H1 (cell line): ENCODE measurements at regions not wholly inside any gene's neighbourhood (a gene's known extent, or its start where the extent isn't known, plus 50 kb on each side); places are given as distances from the start of the nearest gene placed in this dataset.

Source experiments
- CTCF ChIA-PET: fragments of 300-600 bp; sonication (Branson Sonifier 250); formaldehyde crosslinking; loops from one replicate; lab custom pipeline; 2021; ENCODE audit not compliant: partially characterized antibody; lab: Charles Lee
- POLR2A ChIA-PET: fragments of 300-600 bp; sonication (Branson Sonifier 250); formaldehyde crosslinking; loops from one replicate; lab custom pipeline; 2021; ENCODE audit warnings: inconsistent platforms; ENCODE audit not compliant: partially characterized antibody; lab: Charles Lee
- DNase-seq, 2 experiments: peaks; one replicate each; pipeline versions ENCODE4 v3.0.0 to v3.0.0-alpha.2; 2010 to 2022; ENCODE audit warnings: low spot score in 2 of 2, low read depth in 1 of 2, mixed read lengths in 1 of 2
- FAIRE-seq: peaks from 2 replicates; lab custom pipeline; 2011; peaks lifted over from hg19 to GRCh38; lab: Jason Lieb, UNC
- H2AFZ ChIP-seq: 2 replicates; pipeline ENCODE4 v1.8.1; 2012; ENCODE audit warnings: low read length, inconsistent platforms
- H2AK5ac ChIP-seq: 2 replicates; pipeline ENCODE4 v1.6.1; 2013; ENCODE audit warnings: low read depth, low read length
- H2BK120ac ChIP-seq: replicated peaks from 2 replicates; pipeline ENCODE3; 2013; ENCODE audit warnings: low read depth, low read length, inconsistent platforms
- H2BK12ac ChIP-seq: 2 replicates; pipeline ENCODE4 v1.6.1; 2013; ENCODE audit warnings: low read depth, low read length
- H2BK15ac ChIP-seq: 2 replicates; pipeline ENCODE4 v1.6.1; 2013; ENCODE audit warnings: low read length
- H2BK20ac ChIP-seq: 2 replicates; pipeline ENCODE4 v1.6.1; 2013; ENCODE audit warnings: low read length
- H2BK5ac ChIP-seq: 2 replicates; pipeline ENCODE4 v1.6.1; 2013; ENCODE audit warnings: low read depth, low read length
- H3K14ac ChIP-seq: 2 replicates; pipeline ENCODE4 v1.6.1; 2013; ENCODE audit warnings: inconsistent platforms; ENCODE audit not compliant: insufficient read length
- H3K18ac ChIP-seq: 2 replicates; pipeline ENCODE4 v1.6.1; 2013; ENCODE audit warnings: low read length; ENCODE audit errors: extremely low read depth
- H3K23ac ChIP-seq: 2 replicates; pipeline ENCODE4 v1.6.1; 2013; ENCODE audit warnings: inconsistent platforms; ENCODE audit not compliant: insufficient read length
- H3K23me2 ChIP-seq: 2 replicates; pipeline ENCODE4 v1.6.1; 2013; ENCODE audit warnings: low read depth, low read length
- H3K27ac ChIP-seq: 2 replicates; pipeline ENCODE4 v1.6.1; 2011; ENCODE audit warnings: low read depth, low read length, inconsistent platforms
- H3K27me3 ChIP-seq, 4 experiments: replicated peaks in 1 of 4; 1 replicate in 1 of 4; 2 replicates in 3 of 4; pipeline versions ENCODE4 v1.6.1 to v1.8.1; 2011 to 2013; ENCODE audit warnings: low read length in 3 of 4, mild to moderate bottlenecking in 3 of 4, inconsistent platforms in 2 of 4, mixed read lengths in 2 of 4, moderate library complexity in 1 of 4; ENCODE audit not compliant: control insufficient read depth in 3 of 4, insufficient read depth in 3 of 4; ENCODE audit errors: extremely low read depth in 1 of 4
- H3K36me3 ChIP-seq, 4 experiments: 2 replicates each; pipeline versions ENCODE4 v1.6.1 to v1.8.1; 2011 to 2013; ENCODE audit warnings: mild to moderate bottlenecking in 4 of 4, low read length in 3 of 4, moderate library complexity in 2 of 4, control low read depth in 1 of 4, inconsistent platforms in 1 of 4; ENCODE audit not compliant: insufficient read depth in 4 of 4, control insufficient read depth in 2 of 4
- H3K4ac ChIP-seq: replicated peaks from 2 replicates; pipeline ENCODE3; 2013; ENCODE audit warnings: low read length, low read depth, mixed read lengths, inconsistent platforms; ENCODE audit not compliant: insufficient read length
- H3K4me1 ChIP-seq, 4 experiments: replicated peaks in 1 of 4; 1 replicate in 1 of 4; 2 replicates in 3 of 4; pipeline versions ENCODE4 v1.6.1 to v1.8.1; 2011 to 2013; ENCODE audit warnings: low read length in 3 of 4, inconsistent platforms in 2 of 4, mixed read lengths in 1 of 4; ENCODE audit not compliant: insufficient read depth in 4 of 4, control insufficient read depth in 3 of 4
- H3K4me2 ChIP-seq, 2 experiments: 2 replicates each; pipeline versions ENCODE4 v1.6.1 to v1.8.1; 2011 to 2013; ENCODE audit warnings: low read depth in 2 of 2, low read length in 2 of 2, control low read depth in 1 of 2, inconsistent platforms in 1 of 2, mild to moderate bottlenecking in 1 of 2; ENCODE audit not compliant: insufficient read depth in 1 of 2
- H3K4me3 ChIP-seq, 4 experiments: fragments of 200-600, 300-600 bp in 1 of 4; sonication (generic), shearing (Covaris generic), sonication (Bioruptor Twin) in 1 of 4; 2 replicates each; pipeline versions ENCODE4 v1.5.1 to v1.8.1; 2011 to 2016; ENCODE audit warnings: low read length in 4 of 4, low read depth in 3 of 4, control low read depth in 2 of 4, inconsistent platforms in 2 of 4, mild to moderate bottlenecking in 2 of 4, mixed read lengths in 1 of 4, moderate library complexity in 1 of 4; ENCODE audit not compliant: insufficient read depth in 2 of 4; ENCODE audit errors: extremely low read depth in 1 of 4
- H3K56ac ChIP-seq: replicated peaks from 2 replicates; pipeline ENCODE3; 2013; ENCODE audit warnings: low read depth, mild to moderate bottlenecking, mixed read lengths, low read length, inconsistent platforms; ENCODE audit not compliant: insufficient read length
- H3K79me1 ChIP-seq: 2 replicates; pipeline ENCODE4 v1.6.1; 2013; ENCODE audit warnings: low read depth, low read length, control low read depth
- H3K79me2 ChIP-seq, 2 experiments: 2 replicates each; pipeline versions ENCODE4 v1.6.1 to v1.8.1; 2012 to 2013; ENCODE audit warnings: low read length in 2 of 2, mild to moderate bottlenecking in 2 of 2, inconsistent platforms in 1 of 2; ENCODE audit not compliant: insufficient read depth in 2 of 2, control insufficient read depth in 1 of 2
- H3K9ac ChIP-seq, 4 experiments: replicated peaks in 1 of 4; 1 replicate in 1 of 4; 2 replicates in 3 of 4; pipeline versions ENCODE4 v1.6.1 to v1.8.1; 2011 to 2013; ENCODE audit warnings: low read depth in 3 of 4, low read length in 3 of 4, control low read depth in 2 of 4, mild to moderate bottlenecking in 2 of 4, moderate library complexity in 2 of 4, inconsistent platforms in 1 of 4; ENCODE audit errors: extremely low read depth in 1 of 4
- H3K9me3 ChIP-seq, 2 experiments: 2 replicates each; pipeline versions ENCODE4 v1.6.1 to v1.8.1; 2012 to 2013; ENCODE audit warnings: mild to moderate bottlenecking in 2 of 2, moderate library complexity in 2 of 2, control low read depth in 1 of 2, inconsistent platforms in 1 of 2, low read depth in 1 of 2, low read length in 1 of 2, mixed read lengths in 1 of 2; ENCODE audit not compliant: insufficient read depth in 2 of 2
- H4K20me1 ChIP-seq, 2 experiments: replicated peaks in 1 of 2; 2 replicates each; pipeline versions ENCODE3 to v1.8.1; 2011 to 2013; ENCODE audit warnings: inconsistent platforms in 2 of 2, low read length in 2 of 2, mild to moderate bottlenecking in 1 of 2; ENCODE audit not compliant: insufficient read depth in 2 of 2, control insufficient read depth in 1 of 2
- H4K5ac ChIP-seq: 2 replicates; pipeline ENCODE4 v1.6.1; 2013; ENCODE audit warnings: low read length, low read depth, mixed read lengths, inconsistent platforms; ENCODE audit not compliant: insufficient read length
- H4K8ac ChIP-seq: 2 replicates; pipeline ENCODE4 v1.8.0; 2013; ENCODE audit warnings: mild to moderate bottlenecking, moderate library complexity, low read length, inconsistent platforms; ENCODE audit not compliant: insufficient read depth; ENCODE audit errors: extremely low read depth
- H4K91ac ChIP-seq: replicated peaks from 2 replicates; pipeline ENCODE3; 2013; ENCODE audit warnings: low read length, mixed read lengths, inconsistent platforms; ENCODE audit not compliant: insufficient read length
- BACH1 ChIP-seq: IDR thresholded peaks from 2 replicates; pipeline ENCODE4 v1.6.1; 2012; ENCODE audit warnings: low read length, improper control_type of control experiment
- BRCA1 ChIP-seq: IDR thresholded peaks from 2 replicates; pipeline ENCODE4 v1.6.1; 2012; ENCODE audit warnings: low read depth, low read length, improper control_type of control experiment
- CBX8 ChIP-seq: fragments of 300-800, 300-1000 bp; sonication (generic); IDR thresholded peaks from 2 replicates; pipeline ENCODE4 v1.7.1; 2016; ENCODE audit warnings: low read depth, low read length, borderline replicate concordance
- CHD2 ChIP-seq: IDR thresholded peaks from 2 replicates; pipeline ENCODE4 v1.6.1; 2012; ENCODE audit warnings: low read length, improper control_type of control experiment
- CREB1 ChIP-seq: IDR thresholded peaks from 2 replicates; pipeline ENCODE4 v1.6.1; 2012; ENCODE audit warnings: inconsistent platforms
- EGR1 ChIP-seq: IDR thresholded peaks from 2 replicates; pipeline ENCODE4 v1.6.1; 2011; ENCODE audit warnings: low read depth, low read length, borderline replicate concordance
- HDAC2 ChIP-seq, 2 experiments: fragments of 300-600 bp in 1 of 2; sonication (generic) in 1 of 2; IDR thresholded peaks; 2 replicates each; pipeline ENCODE4 v1.6.1; 2011 to 2012; ENCODE audit warnings: low read depth in 2 of 2, low read length in 2 of 2, mild to moderate bottlenecking in 2 of 2, moderate library complexity in 2 of 2, borderline replicate concordance in 1 of 2, inconsistent platforms in 1 of 2
- HDAC6 ChIP-seq: IDR thresholded peaks from one replicate; pipeline ENCODE4 v1.7.1; 2012; ENCODE audit warnings: low read depth, mild to moderate bottlenecking, inconsistent platforms, low read length, moderate library complexity
- KDM1A ChIP-seq: fragments of 200-600, 300-600 bp; sonication (generic); IDR thresholded peaks from 2 replicates; pipeline ENCODE4 v1.7.1; 2016; ENCODE audit warnings: mild to moderate bottlenecking, low read length, borderline replicate concordance
- PHF8 ChIP-seq: fragments of 200-600 bp; sonication (generic); conservative IDR thresholded peaks from 2 replicates; pipeline ENCODE4 v1.7.1; 2012; ENCODE audit warnings: low read depth, mild to moderate bottlenecking, inconsistent platforms, low read length, moderate library complexity
- POLR2A ChIP-seq, 2 experiments: IDR thresholded peaks; 1 replicate in 1 of 2; 2 replicates in 1 of 2; pipeline ENCODE4 v1.6.1; 2011; ENCODE audit warnings: low read depth in 2 of 2, low read length in 2 of 2, mild to moderate bottlenecking in 2 of 2; ENCODE audit errors: control extremely low read depth in 1 of 2
- POLR2AphosphoS5 ChIP-seq: IDR thresholded peaks from 2 replicates; pipeline ENCODE4 v1.6.1; 2011; ENCODE audit warnings: low read depth, low read length
- RFX5 ChIP-seq: IDR thresholded peaks from 2 replicates; pipeline ENCODE4 v1.6.1; 2011; ENCODE audit warnings: low read depth, low read length, improper control_type of control experiment, borderline replicate concordance
- SIN3A ChIP-seq, 2 experiments: IDR thresholded peaks in 1 of 2; conservative IDR thresholded peaks in 1 of 2; 2 replicates each; pipeline ENCODE4 v1.6.1; 2011 to 2012; ENCODE audit warnings: low read length in 2 of 2, improper control_type of control experiment in 1 of 2, low read depth in 1 of 2, mild to moderate bottlenecking in 1 of 2
- SIRT6 ChIP-seq: IDR thresholded peaks from one replicate; pipeline ENCODE4 v1.7.1; 2012; ENCODE audit warnings: low read length, inconsistent platforms
- TEAD4 ChIP-seq: IDR thresholded peaks from 2 replicates; pipeline ENCODE4 v1.6.1; 2012; ENCODE audit warnings: low read depth, low read length, inconsistent platforms, mixed read lengths
- WGBS, 2 experiments: shearing (Covaris generic) in 1 of 2; methylation state at CpG; one replicate each; pipeline versions ENCODE4 v1.1.6 to v1.1.7; 2013 to 2015; ENCODE audit warnings: low lambda C conversion rate in 2 of 2, mixed read lengths in 2 of 2, inconsistent platforms in 1 of 2, low coverage in 1 of 2, missing lambda C conversion rate in 1 of 2; ENCODE audit not compliant: insufficient replicate concordance in 2 of 2, insufficient coverage in 1 of 2, insufficient read length in 1 of 2; ENCODE audit errors: extremely low coverage in 1 of 2, missing lambda C conversion rate in 1 of 2; 5-methylcytosine and 5-hydroxymethylcytosine counted together

GRCh38 chr9:104276709-104277245 lies 182.7 kb downstream of the SMC2 start:
- no peak overlapping the region for H4K91ac ChIP-seq
- no peak overlapping the region for H2BK12ac ChIP-seq
- H2BK5ac ChIP-seq: no peak overlapping the region
- DNase-seq (no peak), FAIRE-seq (no peak)
- POLR2A ChIA-PET: no interaction called here
- no peak overlapping the region for H3K4me3 ChIP-seq
- no peak overlapping the region for H3K18ac ChIP-seq
- WGBS, 2 experiments: 82% methylated on average over 3 of the region's 3 CpGs; no CpG with 5 or more reads in 1 of the 2 experiments
- CTCF ChIA-PET: interaction anchor here (0.6 kb wide), 1 partner anchor 40 kb away, joined by 3 read pairs; no protein-coding TSS in a partner anchor
- no peak overlapping the region for H3K4ac ChIP-seq
- H2AK5ac ChIP-seq: no peak overlapping the region
- no peaks in the 10 kb centered on the region; a peak in 1 of 4 replicates for H3K9me3 ChIP-seq
- H3K4me1 ChIP-seq: no peaks in the 10 kb centered on the region
- no peak overlapping the region for H2BK15ac ChIP-seq
- H2BK20ac ChIP-seq: no peak overlapping the region
- no peaks in the 10 kb centered on the region for H3K79me2 ChIP-seq
- no peak overlapping the region for H4K8ac ChIP-seq
- H3K56ac ChIP-seq: no peak overlapping the region
- no peak overlapping the region for H4K5ac ChIP-seq
- no peak overlapping the region for H3K23ac ChIP-seq
- H3K36me3 ChIP-seq: no peaks in the 10 kb centered on the region
- H4K20me1 ChIP-seq: no peaks in the 10 kb centered on the region
- H3K79me1 ChIP-seq: no peaks in the 10 kb centered on the region
- H3K23me2 ChIP-seq: 0 out of 2 replicates have a peak, but pooled peaks cover 1% of the 10 kb centered on the region
- H3K27ac ChIP-seq: no peak overlapping the region
- H2BK120ac ChIP-seq: no peak overlapping the region
- no peaks in the 10 kb centered on the region; a peak in 1 of 7 replicates for H3K27me3 ChIP-seq
- H3K14ac ChIP-seq: no peak overlapping the region
- H3K9ac ChIP-seq: no peak overlapping the region
- H2AFZ ChIP-seq: no peak overlapping the region
- no peak overlapping the region for H3K4me2 ChIP-seq
- TF ChIP-seq BRCA1 (no peak), POLR2A (IDR thresholded peaks at IDR 0.05; ENCODE audit: control extremely low read depth in 1 of 2, low read depth in 2 of 2, low read length in 2 of 2) (no peak), PHF8 (no peak), CHD2 (no peak), TEAD4 (no peak), POLR2AphosphoS5 (no peak), CBX8 (no peak), RFX5 (no peak), EGR1 (no peak), KDM1A (no peak), HDAC2 (IDR thresholded peaks at IDR 0.05; ENCODE audit: borderline replicate concordance in 1 of 2, low read depth in 2 of 2, low read length in 2 of 2) (no peak), CREB1 (no peak), HDAC6 (no peak), BACH1 (no peak), SIRT6 (no peak), SIN3A (conservative IDR thresholded peaks at IDR 0.05 in 1 of 2, IDR thresholded peaks at IDR 0.05 in 1 of 2; ENCODE audit: low read depth in 1 of 2, low read length in 2 of 2) (no peak)
